ENCODE measurements at regions not wholly inside any gene's neighbourhood (a gene's known extent, or its start where the extent isn't known, plus 50 kb on each side); places are given as distances from the start of the nearest gene placed in this dataset.

DNA sequence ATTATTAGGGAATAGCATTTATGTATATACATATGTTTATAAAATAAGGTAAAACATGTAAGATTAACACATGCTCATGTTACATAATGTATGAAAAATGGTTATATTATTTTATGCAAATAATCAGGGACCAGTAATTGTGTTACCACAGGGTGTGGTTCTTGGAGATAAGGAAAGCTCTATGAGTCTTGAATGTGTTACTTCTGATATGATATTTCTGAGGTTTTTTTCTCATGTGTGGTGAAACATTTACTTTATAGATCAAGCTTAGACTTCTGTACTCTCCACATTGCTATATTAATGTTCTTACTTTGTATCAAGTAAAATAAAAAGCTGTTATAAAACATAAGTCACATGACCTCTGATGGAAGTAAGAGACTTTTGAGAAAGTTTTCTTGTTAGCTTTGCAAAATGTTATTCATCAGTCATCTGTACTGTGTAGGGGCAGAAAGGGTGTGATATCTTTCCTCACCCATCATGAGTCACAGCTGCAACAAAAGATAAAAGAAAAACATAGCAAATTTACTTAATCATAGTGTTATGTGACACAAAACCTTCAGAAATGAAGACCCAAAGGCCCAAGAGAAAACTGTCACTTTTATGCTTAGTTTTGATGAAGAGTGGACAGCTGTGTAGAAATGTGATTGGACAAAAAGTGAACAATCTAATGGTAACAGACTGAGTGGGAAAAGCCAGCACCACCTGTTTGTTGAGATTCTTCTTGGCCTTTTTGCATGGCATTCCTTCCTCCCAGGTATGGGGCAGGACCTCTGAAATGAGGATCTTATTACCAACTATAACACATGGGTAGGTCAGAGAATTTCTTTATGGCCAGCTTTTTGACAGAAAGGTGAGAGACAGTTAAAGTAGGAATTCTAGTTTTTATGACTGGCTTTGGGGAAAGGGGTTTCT, 632.3 kb downstream of the PDHA2 start:
- intact Hi-C loops (cut with DNase I), result no loop called here
- ATAC-seq (no peak), DNase-seq (ENCODE audit: low spot score) (no peak)

- intact Hi-C loops (cut with DNase I), result no loop called here
- no peak for DNase-seq (ENCODE audit: low spot score)
- ATAC-seq, result no peak
These were observed 633.4 kb downstream of the PDHA2 start for GRCh38 chr4:96473246-96473645.

DNA sequence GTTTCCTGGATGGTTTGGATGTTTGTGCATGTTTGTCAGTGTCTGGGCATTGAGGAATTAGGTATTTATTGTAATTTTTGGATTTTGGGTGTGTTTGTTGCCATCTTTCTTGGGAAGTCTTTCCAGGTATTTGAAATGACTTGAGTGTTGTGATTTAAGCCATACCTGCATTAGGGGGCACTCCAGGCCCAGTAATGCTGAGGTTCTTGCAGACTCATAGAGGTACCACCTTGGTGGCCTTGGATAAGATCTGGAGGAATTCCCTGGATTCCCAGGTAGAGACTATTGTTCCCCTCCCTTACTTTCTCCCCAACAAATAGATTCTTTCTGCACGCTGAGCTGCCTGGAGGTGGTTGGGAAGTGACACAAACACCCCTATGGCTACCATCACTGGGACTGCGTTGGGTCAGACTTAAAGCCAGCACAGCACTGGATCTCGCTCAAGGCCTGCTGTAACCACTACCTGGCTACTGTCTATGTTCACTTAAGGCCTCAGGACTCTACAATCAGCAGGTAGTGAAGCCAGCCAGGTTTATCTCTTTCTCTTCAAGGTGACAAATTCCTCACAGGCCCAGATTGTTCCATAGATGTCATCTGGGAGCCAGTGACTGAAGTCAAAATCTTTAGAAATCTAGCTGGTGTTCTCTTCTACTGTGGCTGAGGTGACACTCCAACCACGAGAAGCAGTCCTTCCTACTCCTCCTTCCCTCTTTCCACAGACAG, 643.6 kb downstream of the PDHA2 start:
- ATAC-seq (no peak), DNase-seq (ENCODE audit: low spot score) (no peak)
- intact Hi-C loops (cut with DNase I), result no loop called here

DNA sequence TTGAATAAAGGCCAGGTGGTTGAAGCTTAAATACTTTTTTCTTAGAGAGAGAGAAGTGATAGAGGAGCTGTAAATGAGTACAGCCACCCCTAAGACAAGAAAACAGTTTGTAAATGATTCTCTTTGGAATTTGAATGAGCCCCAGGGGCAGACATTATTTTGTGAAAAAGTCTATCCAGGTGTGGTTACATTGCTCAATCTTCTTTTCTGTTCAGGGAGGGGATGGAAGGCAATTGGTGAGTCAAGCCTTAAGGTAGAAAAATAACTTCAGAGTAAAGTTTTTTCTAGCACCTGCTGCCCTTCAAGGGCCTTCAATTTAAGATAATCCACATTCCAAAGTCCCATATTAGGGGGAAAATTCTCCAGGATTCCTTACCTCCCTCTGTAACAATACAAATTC, 646.7 kb downstream of the PDHA2 start:
- DNase-seq (ENCODE audit: low spot score) (no peak), ATAC-seq (no peak)
- intact Hi-C loops (cut with DNase I), result no loop called here

DNA sequence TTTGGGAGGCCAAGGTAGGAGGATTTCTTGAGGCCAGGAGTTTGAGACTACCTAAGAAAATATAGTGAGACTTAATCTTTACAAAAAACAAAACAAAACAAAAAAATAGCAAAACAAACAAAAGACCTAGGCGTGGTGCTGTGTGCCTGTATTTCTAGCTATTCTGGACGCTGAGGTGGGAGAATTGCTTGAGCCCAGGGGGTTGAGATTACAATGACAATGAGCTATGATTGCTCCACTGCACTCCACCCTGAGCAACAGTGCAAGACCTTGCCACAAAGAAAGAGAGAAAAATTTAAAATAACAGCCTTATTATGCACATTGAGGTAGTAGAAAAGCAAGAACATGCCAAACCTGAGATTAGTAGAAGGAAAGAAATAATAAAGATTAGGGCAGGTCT, 657.7 kb downstream of the PDHA2 start:
- DNase-seq (ENCODE audit: low spot score) (no peak), ATAC-seq (no peak)
- intact Hi-C loops (cut with DNase I), result no loop called here

DNA sequence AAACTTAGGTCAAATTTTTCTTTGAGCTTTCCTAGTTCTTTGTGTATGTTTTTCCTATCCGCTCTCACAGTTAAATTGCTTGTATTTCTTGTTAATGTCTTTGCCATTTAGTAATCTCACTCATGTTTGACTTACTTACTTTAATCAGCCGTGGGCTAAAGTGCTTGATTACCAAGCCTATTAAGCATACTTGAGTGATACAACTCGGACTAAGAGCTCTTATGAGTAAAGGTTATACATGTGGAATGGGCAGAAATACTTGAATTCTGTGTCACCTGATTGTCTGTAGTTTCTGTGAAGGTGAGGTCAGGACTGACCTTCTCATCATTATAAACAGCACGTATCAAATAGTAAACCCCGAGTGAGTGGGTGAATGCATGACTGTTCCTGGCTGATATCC, 664.5 kb downstream of the PDHA2 start:
- intact Hi-C loops (cut with DNase I), result no loop called here
- DNase-seq (ENCODE audit: low spot score), result no peak
- no peak for ATAC-seq

DNA sequence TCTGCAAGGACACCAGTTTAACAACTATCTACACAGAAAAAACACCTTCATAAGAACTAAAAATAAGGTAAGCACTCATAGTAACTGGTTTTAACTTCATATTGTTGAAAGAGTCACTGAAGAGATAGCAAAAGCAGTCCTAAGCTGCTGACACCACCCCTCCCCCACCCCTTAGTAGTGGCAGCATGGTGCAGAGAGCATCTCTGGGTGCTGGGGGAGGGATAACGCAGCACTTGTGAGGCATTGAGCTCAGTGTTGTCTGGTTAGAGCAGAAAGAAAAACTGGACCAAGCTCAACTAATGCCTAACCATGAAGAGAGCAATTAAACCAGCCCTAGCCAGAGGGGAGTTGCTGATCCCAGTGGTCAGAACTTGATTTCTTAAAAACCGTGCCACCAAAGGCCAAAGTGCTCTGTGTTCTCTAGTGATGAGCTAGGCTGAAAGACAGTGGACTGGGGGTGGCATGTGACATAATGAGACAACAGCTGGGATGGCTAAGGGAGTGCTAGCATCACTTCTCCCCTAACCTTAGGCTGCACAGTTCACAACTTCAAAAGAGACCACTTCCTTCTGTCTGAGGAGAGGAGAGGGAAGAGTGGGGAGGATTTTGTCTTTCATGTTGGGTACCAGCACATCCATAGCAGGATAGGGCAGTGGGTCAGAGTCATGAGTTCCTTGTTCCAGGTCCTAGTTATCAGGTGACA, 669.3 kb downstream of the PDHA2 start:
- intact Hi-C loops (cut with DNase I), result no loop called here
- ATAC-seq (no peak), DNase-seq (ENCODE audit: low spot score) (no peak)

GRCh38 chr4:96519291-96519690, 679.4 kb downstream of the PDHA2 start:
- no peak for DNase-seq (ENCODE audit: low spot score)
- intact Hi-C loops (cut with DNase I), result no loop called here
- no peak for ATAC-seq

- intact Hi-C loops (cut with DNase I), result no loop called here
- no peak for ATAC-seq
- no peak for DNase-seq (ENCODE audit: low spot score)
These were observed 681.2 kb downstream of the PDHA2 start for GRCh38 chr4:96521046-96521536.

- intact Hi-C loops (cut with DNase I), result no loop called here
- DNase-seq (ENCODE audit: low spot score) (no peak), ATAC-seq (no peak)
These were observed 683.7 kb downstream of the PDHA2 start for GRCh38 chr4:96523611-96524010.

GRCh38 chr4:96524311-96524875, 684.5 kb downstream of the PDHA2 start:
- DNase-seq (ENCODE audit: low spot score) (no peak), ATAC-seq (no peak)
- intact Hi-C loops (cut with DNase I), result no loop called here

GRCh38 chr4:96525898-96526297, 686.0 kb downstream of the PDHA2 start:
- no peak for ATAC-seq
- intact Hi-C loops (cut with DNase I), result no loop called here
- DNase-seq (ENCODE audit: low spot score), result no peak

GRCh38 chr4:96526625-96527024, 686.7 kb downstream of the PDHA2 start:
- ATAC-seq (no peak), DNase-seq (ENCODE audit: low spot score) (no peak)
- intact Hi-C loops (cut with DNase I), result no loop called here

DNA sequence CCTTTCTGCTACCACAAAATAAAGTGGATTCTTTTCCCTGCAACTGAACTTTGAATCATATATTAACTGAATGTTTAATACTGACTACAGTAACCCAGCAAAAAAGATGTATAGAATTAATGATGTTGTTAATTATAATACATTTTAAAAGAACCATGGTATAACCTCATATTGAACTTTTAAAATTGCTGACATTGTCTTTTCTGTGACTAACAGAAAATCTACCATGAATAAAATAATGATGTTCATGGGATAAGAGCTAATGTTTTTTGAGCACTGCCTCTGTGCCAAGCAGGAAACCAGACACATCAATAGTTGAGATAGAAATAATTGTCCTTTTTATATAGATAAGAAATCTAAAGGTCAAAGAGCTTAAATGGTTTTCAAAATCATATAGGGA, 691.9 kb downstream of the PDHA2 start:
- intact Hi-C loops (cut with DNase I), result no loop called here
- DNase-seq (ENCODE audit: low spot score), result no peak
- ATAC-seq, result no peak

DNA sequence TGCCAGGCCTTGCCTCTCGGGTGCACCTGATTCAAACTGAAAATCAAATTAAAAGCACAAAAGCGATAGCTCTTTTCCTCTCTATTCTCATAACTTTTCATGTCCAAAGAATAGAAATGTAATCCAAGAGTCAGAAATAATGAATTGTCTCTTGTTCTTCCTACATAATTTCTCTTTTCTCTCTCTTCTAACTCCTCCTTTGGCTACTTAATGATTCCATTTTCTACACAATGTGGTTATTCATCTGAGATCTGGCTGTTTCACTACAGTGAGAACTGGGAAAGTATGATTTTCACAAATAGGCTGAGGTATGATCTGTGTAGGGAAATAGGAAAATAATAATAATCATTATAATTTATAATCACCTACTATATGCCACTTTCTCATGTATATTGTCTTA, 703.5 kb downstream of the PDHA2 start:
- DNase-seq (ENCODE audit: low spot score) (no peak), ATAC-seq (no peak)
- intact Hi-C loops (cut with DNase I), result no loop called here

- intact Hi-C loops (cut with DNase I), result no loop called here
- DNase-seq (ENCODE audit: low spot score) (no peak), ATAC-seq (no peak)
These were observed 718.6 kb downstream of the PDHA2 start for GRCh38 chr4:96558466-96558865.

DNA sequence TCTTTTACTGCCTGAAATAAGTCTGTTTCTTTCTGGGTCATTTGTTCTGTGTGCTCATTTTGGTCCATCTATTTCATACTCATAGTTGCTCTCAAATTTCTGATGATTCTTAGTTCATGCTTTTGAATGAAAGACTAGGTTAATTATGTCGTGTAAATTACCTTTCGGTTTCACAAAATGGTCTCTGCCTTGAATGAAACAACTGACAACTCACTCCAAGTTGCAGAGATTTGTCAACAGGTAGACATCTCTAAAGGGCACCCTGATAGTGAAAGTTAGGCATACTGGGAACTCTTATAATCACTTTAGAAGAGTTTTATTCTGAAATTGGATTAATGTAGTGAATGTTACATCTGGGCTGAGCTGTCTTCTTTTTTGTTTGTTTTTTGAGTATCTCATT, 726.9 kb downstream of the PDHA2 start:
- ATAC-seq (no peak), DNase-seq (ENCODE audit: low spot score) (no peak)
- intact Hi-C loops (cut with DNase I), result no loop called here

- intact Hi-C loops (cut with DNase I), result no loop called here
- ATAC-seq (no peak), DNase-seq (ENCODE audit: low spot score) (no peak)
These were observed 745.4 kb downstream of the PDHA2 start for GRCh38 chr4:96585304-96585703.

- intact Hi-C loops (cut with DNase I), result no loop called here
- ATAC-seq, result no peak
- no peak for DNase-seq (ENCODE audit: low spot score)
These were observed 753.5 kb downstream of the PDHA2 start for GRCh38 chr4:96593422-96593821.

- no peak for DNase-seq (ENCODE audit: low spot score)
- ATAC-seq, result no peak
- intact Hi-C loops (cut with DNase I), result no loop called here
These were observed 758.6 kb downstream of the PDHA2 start for GRCh38 chr4:96598465-96598864.

Data from sciatic nerve (tissue), 2 donors.